ENCODE measurements at regions not wholly inside any gene's neighbourhood (a gene's known extent, or its start where the extent isn't known, plus 50 kb on each side); places are given as distances from the start of the nearest gene placed in this dataset.

GRCh38 chr1:8251635-8252034 lies 66.3 kb upstream of the SLC45A1 start:
- dilution Hi-C loops (cut with HindIII; ENCODE audit: low sequenced_read_pairs, unreplicated experiment), result no loop called here
- H2BK120ac ChIP-seq (ENCODE audit: low read depth, low read length), result no peak overlapping the region
- CTCF ChIA-PET, result no interaction called here

More at GRCh38 chr1:8251635-8252034, 66.3 kb upstream of the SLC45A1 start:
- ATAC-seq (ENCODE audit: low read depth) (no peak), DNase-seq (no peak)
- Histone ChIP-seq H3K18ac (ENCODE audit: low read depth, low read length) (no peak overlapping the region), H2BK15ac (ENCODE audit: low read depth, low read length) (no peak overlapping the region), H4K20me1 (ENCODE audit: insufficient read depth, low read length) (no peaks in the 10 kb centered on the region), H2BK20ac (ENCODE audit: low read depth, low read length) (no peak overlapping the region), H3K9ac (ENCODE audit: low read depth, low read length) (no peak overlapping the region), H2AK9ac (replicated peaks; ENCODE audit: low read depth, low read length, poor library complexity) (no peak overlapping the region), H3K27me3 (ENCODE audit: control insufficient read depth, insufficient read depth, low read length) (no peaks in the 10 kb centered on the region), H3K4ac (ENCODE audit: low read depth, low read length) (no peak overlapping the region), H4K5ac (ENCODE audit: low read depth, low read length) (no peak overlapping the region), H3K79me1 (ENCODE audit: low read depth in 1 of 2, low read length in 2 of 2) (no peaks in the 10 kb centered on the region), H3K36me3 (ENCODE audit: control insufficient read depth, insufficient read depth, low read length) (no peaks in the 10 kb centered on the region), H2BK5ac (ENCODE audit: low read depth, low read length, poor library complexity, severe bottlenecking) (no peak overlapping the region), H3K4me3 (ENCODE audit: insufficient read depth, low read depth, low read length) (no peak overlapping the region), H4K8ac (ENCODE audit: low read depth in 2 of 2, low read length in 2 of 2) (no peak overlapping the region), H3K23ac (ENCODE audit: low read depth, low read length) (no peak overlapping the region), H3K14ac (replicated peaks; ENCODE audit: low read depth, low read length) (no peak overlapping the region), H3K4me2 (ENCODE audit: low read depth, low read length) (no peak overlapping the region), H3K9me3 (ENCODE audit: control insufficient read depth, insufficient read depth, low read length) (no peaks in the 10 kb centered on the region), H3K9me1 (ENCODE audit: insufficient read depth, low read length) (no peaks in the 10 kb centered on the region), H4K91ac (ENCODE audit: insufficient read depth, low read depth, low read length) (no peak overlapping the region), H2AK5ac (ENCODE audit: low read depth, low read length) (no peak overlapping the region; the same call in 1 of the 2 replicates), H3K27ac (ENCODE audit: insufficient read depth, low read length) (no peak overlapping the region), H3K56ac (ENCODE audit: extremely low read depth, insufficient read depth, low read length) (no peak overlapping the region), H3K4me1 (ENCODE audit: control insufficient read depth, insufficient read depth, low read length) (no peaks in the 10 kb centered on the region), H2AFZ (replicated peaks; ENCODE audit: low read length, poor library complexity) (no peak overlapping the region)
- WGBS, 2 experiments (ENCODE audit: extremely low coverage in 2 of 2, insufficient read length in 1 of 2), result 84% methylated on average over 3 of the region's 9 CpGs; no CpG with 5 or more reads in 1 of the 2 experiments
- POLR2A ChIA-PET (ENCODE audit: unreplicated experiment), result no interaction called here
- TF ChIP-seq BHLHE40 (IDR thresholded peaks at IDR 0.05; ENCODE audit: low read depth, low read length), result no peak
- no peak for TF ChIP-seq NFE2L2 (IDR thresholded peaks at IDR 0.05; ENCODE audit: low read depth, low read length)
- TF ChIP-seq MAFK (IDR thresholded peaks at IDR 0.05; ENCODE audit: low read depth, low read length), result no peak
- TF ChIP-seq SMC3 (IDR thresholded peaks at IDR 0.05; ENCODE audit: low read depth, low read length), result no peak
- no peak for TF ChIP-seq RFX5 (IDR thresholded peaks at IDR 0.05; ENCODE audit: low read depth, low read length)
- TF ChIP-seq POLR2A (IDR thresholded peaks at IDR 0.05; ENCODE audit: low read depth, low read length), result no peak
- TF ChIP-seq MXI1 (IDR thresholded peaks at IDR 0.05; ENCODE audit: borderline replicate concordance, low read depth, low read length), result no peak
- TF ChIP-seq, protein P1, sequence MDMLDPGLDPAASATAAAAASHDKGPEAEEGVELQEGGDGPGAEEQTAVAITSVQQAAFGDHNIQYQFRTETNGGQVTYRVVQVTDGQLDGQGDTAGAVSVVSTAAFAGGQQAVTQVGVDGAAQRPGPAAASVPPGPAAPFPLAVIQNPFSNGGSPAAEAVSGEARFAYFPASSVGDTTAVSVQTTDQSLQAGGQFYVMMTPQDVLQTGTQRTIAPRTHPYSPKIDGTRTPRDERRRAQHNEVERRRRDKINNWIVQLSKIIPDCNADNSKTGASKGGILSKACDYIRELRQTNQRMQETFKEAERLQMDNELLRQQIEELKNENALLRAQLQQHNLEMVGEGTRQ (IDR thresholded peaks at IDR 0.05; ENCODE audit: low read depth, low read length), result no peak
- TF ChIP-seq CHD1 (IDR thresholded peaks at IDR 0.05; ENCODE audit: low read depth, low read length), result no peak
- TF ChIP-seq, protein P2, sequence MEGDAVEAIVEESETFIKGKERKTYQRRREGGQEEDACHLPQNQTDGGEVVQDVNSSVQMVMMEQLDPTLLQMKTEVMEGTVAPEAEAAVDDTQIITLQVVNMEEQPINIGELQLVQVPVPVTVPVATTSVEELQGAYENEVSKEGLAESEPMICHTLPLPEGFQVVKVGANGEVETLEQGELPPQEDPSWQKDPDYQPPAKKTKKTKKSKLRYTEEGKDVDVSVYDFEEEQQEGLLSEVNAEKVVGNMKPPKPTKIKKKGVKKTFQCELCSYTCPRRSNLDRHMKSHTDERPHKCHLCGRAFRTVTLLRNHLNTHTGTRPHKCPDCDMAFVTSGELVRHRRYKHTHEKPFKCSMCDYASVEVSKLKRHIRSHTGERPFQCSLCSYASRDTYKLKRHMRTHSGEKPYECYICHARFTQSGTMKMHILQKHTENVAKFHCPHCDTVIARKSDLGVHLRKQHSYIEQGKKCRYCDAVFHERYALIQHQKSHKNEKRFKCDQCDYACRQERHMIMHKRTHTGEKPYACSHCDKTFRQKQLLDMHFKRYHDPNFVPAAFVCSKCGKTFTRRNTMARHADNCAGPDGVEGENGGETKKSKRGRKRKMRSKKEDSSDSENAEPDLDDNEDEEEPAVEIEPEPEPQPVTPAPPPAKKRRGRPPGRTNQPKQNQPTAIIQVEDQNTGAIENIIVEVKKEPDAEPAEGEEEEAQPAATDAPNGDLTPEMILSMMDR (conservative IDR thresholded peaks at IDR 0.05; ENCODE audit: low read depth, low read length), result no peak
- no peak for TF ChIP-seq MAZ (IDR thresholded peaks at IDR 0.05; ENCODE audit: borderline replicate concordance, low read depth, low read length)
- intact Hi-C loops (cut with micrococcal nuclease), result no loop called here
- in situ Hi-C loops (cut with MboI; ENCODE audit: low sequenced_read_pairs), result no loop called here
- BruUV-seq (replicated peaks), result no TSS peak
